HepG2 (cell line): ENCODE measurements at regions not wholly inside any gene's neighbourhood (a gene's known extent, or its start where the extent isn't known, plus 50 kb on each side); places are given as distances from the start of the nearest gene placed in this dataset.

ENCODE experiments used
- ATAC-seq: fragments of 200-7000 bp; cut with Tn5 transposase; 3 replicates; pipeline ENCODE4 v1.9.1; 2020; ENCODE audit warnings: mild to moderate bottlenecking, moderate library complexity
- BruUV-seq: library from RNA; stranded (reverse); fragments of 400-500 nt; replicated peaks from 2 replicates; lab custom pipeline; 2021; lab: Mats Ljungman, UMichigan
- CTCF ChIA-PET: fragments of 300-600 bp; formaldehyde crosslinking; extraction: SDS; loops from one replicate; lab custom pipeline; 2021; ENCODE audit warnings: low total read pairs, inconsistent platforms, low intra/inter-chr PET ratio; lab: Yijun Ruan, JAX
- POLR2A ChIA-PET: fragments of 350-600 bp; sonication (Branson Sonifier 250); formaldehyde crosslinking; loops from one replicate; lab custom pipeline; 2020; ENCODE audit warnings: antibody characterized with exemption, inconsistent platforms; lab: Yijun Ruan, JAX
- DNase-seq: peaks from one replicate; pipeline ENCODE4 v3.0.0-alpha.2; 2015; ENCODE audit warnings: low spot score
- FAIRE-seq: peaks from 3 replicates; lab custom pipeline; 2011; peaks lifted over from hg19 to GRCh38; lab: Jason Lieb, UNC
- H2AFZ ChIP-seq: one replicate; pipeline ENCODE4 v1.6.1; 2011; ENCODE audit warnings: low read length, inconsistent platforms
- H3K27ac ChIP-seq: fragments of 300-600 bp; 3 replicates; pipeline ENCODE4 v1.8.0; 2011; ENCODE audit warnings: mixed run types, mild to moderate bottlenecking, mixed read lengths, low read length, inconsistent platforms; ENCODE audit not compliant: insufficient read depth; ENCODE audit errors: extremely low read length
- H3K27me3 ChIP-seq, 2 experiments: fragments of 200-600 bp in 1 of 2; 2 replicates in 1 of 2; 3 replicates in 1 of 2; pipeline versions ENCODE4 v1.6.0 to v1.8.0; 2011; ENCODE audit warnings: low read length in 2 of 2, mild to moderate bottlenecking in 2 of 2, moderate library complexity in 2 of 2, inconsistent platforms in 1 of 2; ENCODE audit not compliant: insufficient read depth in 2 of 2, control insufficient read depth in 1 of 2
- H3K36me3 ChIP-seq, 2 experiments: fragments of 200-600 bp in 1 of 2; replicated peaks in 1 of 2; 2 replicates in 1 of 2; 3 replicates in 1 of 2; pipeline versions ENCODE4 v1.5.1 to v1.8.0; 2011; ENCODE audit warnings: low read length in 2 of 2, inconsistent platforms in 1 of 2; ENCODE audit not compliant: insufficient read depth in 2 of 2, control insufficient read depth in 1 of 2
- H3K4me1 ChIP-seq: 2 replicates; pipeline ENCODE4 v1.5.1; 2012; ENCODE audit warnings: low read length, inconsistent platforms; ENCODE audit not compliant: insufficient read depth
- H3K4me2 ChIP-seq: 2 replicates; pipeline ENCODE4 v1.6.0; 2011; ENCODE audit warnings: low read depth, low read length, inconsistent platforms
- H3K4me3 ChIP-seq, 3 experiments: fragments of 200-600 bp in 1 of 3; sonication (generic), shearing (Covaris generic) in 1 of 3; replicated peaks in 1 of 3; 2 replicates each; pipeline ENCODE4 v1.5.1; 2011 to 2016; ENCODE audit warnings: low read length in 3 of 3, inconsistent platforms in 2 of 3, low read depth in 2 of 3, mild to moderate bottlenecking in 2 of 3, control low read depth in 1 of 3, mixed read lengths in 1 of 3; ENCODE audit not compliant: insufficient read depth in 1 of 3
- H3K79me2 ChIP-seq: one replicate; pipeline ENCODE4 v1.6.1; 2011; ENCODE audit warnings: low read length, inconsistent platforms; ENCODE audit not compliant: insufficient read depth
- H3K9ac ChIP-seq: 2 replicates; pipeline ENCODE4 v1.6.0; 2011; ENCODE audit warnings: mild to moderate bottlenecking, low read depth, low read length, inconsistent platforms; ENCODE audit not compliant: insufficient read depth
- H3K9me3 ChIP-seq: 2 replicates; pipeline ENCODE4 v1.5.1; 2012; ENCODE audit warnings: mild to moderate bottlenecking, low read length
- H4K20me1 ChIP-seq: 2 replicates; pipeline ENCODE4 v1.6.0; 2011; ENCODE audit warnings: inconsistent platforms, mild to moderate bottlenecking, low read length, moderate library complexity; ENCODE audit not compliant: insufficient read depth
- CAMTA2 ChIP-seq: sonication (generic); formaldehyde crosslinking; IDR thresholded peaks from 2 replicates; pipeline ENCODE4 v1.4.0; 2020; ENCODE audit warnings: mild to moderate bottlenecking, missing genetic modification reagents, borderline replicate concordance
- CBX1 ChIP-seq: IDR thresholded peaks from one replicate; pipeline ENCODE4 v1.6.1; 2016; ENCODE audit warnings: antibody characterized with exemption, low read depth
- CEBPB ChIP-seq: IDR thresholded peaks from 2 replicates; pipeline ENCODE4 v1.6.1; 2011; ENCODE audit warnings: low read depth, low read length, improper control_type of control experiment, borderline replicate concordance
- EHMT2 ChIP-seq: fragments of 200-600 bp; sonication (generic); IDR thresholded peaks from 2 replicates; pipeline ENCODE4 v1.7.0; 2017; ENCODE audit warnings: antibody characterized with exemption, low read depth, low read length, borderline replicate concordance
- MTERF4 ChIP-seq: sonication (generic); formaldehyde crosslinking; IDR thresholded peaks from 2 replicates; pipeline ENCODE4 v1.8.0; 2023; ENCODE audit warnings: mild to moderate bottlenecking, missing genetic modification reagents
- TARDBP ChIP-seq: sonication (generic); formaldehyde crosslinking; IDR thresholded peaks from 2 replicates; pipeline ENCODE4 v1.8.0; 2022; ENCODE audit warnings: mild to moderate bottlenecking, missing genetic modification reagents
- ZNF564 ChIP-seq: sonication (generic); formaldehyde crosslinking; IDR thresholded peaks from 2 replicates; pipeline ENCODE4 v1.8.1; 2023; ENCODE audit warnings: mild to moderate bottlenecking, missing genetic modification reagents
- WGBS: methylation state at CpG from one replicate; pipeline ENCODE4 v1.1.6; 2017; ENCODE audit warnings: low lambda C conversion rate; 5-methylcytosine and 5-hydroxymethylcytosine counted together
- in situ Hi-C: cut with HindIII; loops from 2 replicates; pipeline ENCODE4 v1.10.0; 2017; ENCODE audit warnings: low pct_unique_long_range_greater_than_20kb; ENCODE audit not compliant: extremely low pct_ligation_motif_present
- intact Hi-C: fragments of 100-400 bp; cut with micrococcal nuclease; formaldehyde crosslinking; loops from one replicate; pipeline ENCODE4 v1.10.0; 2022; ENCODE audit not compliant: unreplicated experiment
- TF ChIP-seq, protein P1 (sequence below): fragments of 450-650 bp; IDR thresholded peaks from 2 replicates; pipeline ENCODE4 v1.6.1; 2017

DNA sequence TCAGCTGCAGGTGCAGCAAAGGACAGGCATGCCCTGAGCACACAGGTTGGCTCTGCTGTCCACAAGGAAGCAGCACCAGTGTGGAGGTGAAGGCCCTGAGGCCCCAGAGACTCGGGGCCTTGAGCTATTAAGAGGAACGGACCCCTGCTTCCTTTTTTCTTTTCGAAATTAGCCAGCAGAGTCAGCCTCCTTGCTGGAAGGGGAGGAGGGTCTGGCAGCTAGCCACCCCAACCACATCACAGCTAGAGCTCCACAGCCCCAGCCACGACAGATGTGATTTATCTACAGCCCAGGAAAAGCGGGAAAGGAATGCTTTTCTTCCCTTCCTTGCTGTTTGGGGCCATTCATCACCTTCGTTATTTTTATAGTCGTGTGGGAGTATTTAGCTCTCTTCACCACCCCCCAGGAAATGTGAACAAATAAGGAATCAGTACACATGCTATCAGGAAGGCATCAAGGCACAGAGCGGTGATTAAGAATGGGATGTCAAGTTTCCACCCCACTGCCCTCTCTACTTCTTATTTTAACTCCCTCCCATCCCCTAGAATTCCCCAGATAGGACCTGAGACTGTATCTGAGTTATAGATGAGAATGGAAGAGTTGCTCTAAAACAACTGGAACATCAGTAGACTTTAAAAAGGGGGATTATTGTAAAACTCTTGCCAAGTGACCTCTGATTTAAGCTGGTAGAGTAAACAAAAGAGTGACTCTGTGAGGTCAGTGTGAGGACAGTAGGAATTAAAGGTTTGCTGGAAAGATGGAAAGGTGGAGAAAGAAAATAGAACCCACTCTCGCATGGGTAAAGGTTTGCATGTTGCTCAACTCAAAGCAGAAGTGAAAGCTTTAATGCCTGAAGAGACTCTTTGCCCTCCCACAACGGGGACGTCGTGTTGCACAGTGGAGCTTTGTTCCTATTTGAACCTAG lies 224.7 kb upstream of the GJB5 start:
- Histone ChIP-seq H3K4me3 (no peak overlapping the region), H3K4me2 (no peak overlapping the region), H3K9me3 (no peaks in the 10 kb centered on the region), H4K20me1 (no peaks in the 10 kb centered on the region), H3K4me1 (no peaks in the 10 kb centered on the region), H3K27ac (no peak overlapping the region), H3K36me3 (no peaks in the 10 kb centered on the region), H3K9ac (no peak overlapping the region), H2AFZ (no peak overlapping the region), H3K79me2 (no peaks in the 10 kb centered on the region), H3K27me3 (no peaks in the 10 kb centered on the region; a peak in 1 of 5 replicates)
- TF ChIP-seq MTERF4 (CRISPR knock-in tag), result no peak
- TF ChIP-seq CAMTA2 (CRISPR knock-in tag), result no peak
- TF ChIP-seq TARDBP (CRISPR knock-in tag), result no peak
- TF ChIP-seq CEBPB, result no peak
- no peak for TF ChIP-seq EHMT2
- no peak for TF ChIP-seq ZNF564
- TF ChIP-seq CBX1, result no peak
- TF ChIP-seq, protein P1, sequence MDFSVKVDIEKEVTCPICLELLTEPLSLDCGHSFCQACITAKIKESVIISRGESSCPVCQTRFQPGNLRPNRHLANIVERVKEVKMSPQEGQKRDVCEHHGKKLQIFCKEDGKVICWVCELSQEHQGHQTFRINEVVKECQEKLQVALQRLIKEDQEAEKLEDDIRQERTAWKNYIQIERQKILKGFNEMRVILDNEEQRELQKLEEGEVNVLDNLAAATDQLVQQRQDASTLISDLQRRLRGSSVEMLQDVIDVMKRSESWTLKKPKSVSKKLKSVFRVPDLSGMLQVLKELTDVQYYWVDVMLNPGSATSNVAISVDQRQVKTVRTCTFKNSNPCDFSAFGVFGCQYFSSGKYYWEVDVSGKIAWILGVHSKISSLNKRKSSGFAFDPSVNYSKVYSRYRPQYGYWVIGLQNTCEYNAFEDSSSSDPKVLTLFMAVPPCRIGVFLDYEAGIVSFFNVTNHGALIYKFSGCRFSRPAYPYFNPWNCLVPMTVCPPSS, result no peak
- ChIA-PET POLR2A (no interaction called here), CTCF (no interaction called here)
- in situ Hi-C loops, result no loop called here
- ATAC-seq, result no peak
- no peak for FAIRE-seq
- intact Hi-C loops, result no loop called here
- no peak for DNase-seq
- no TSS peak for BruUV-seq
- WGBS, result 3% methylated on average over 9 of the region's 12 CpGs
